PFSK-1 (cell line): ENCODE measurements at regions not wholly inside any gene's neighbourhood (a gene's known extent, or its start where the extent isn't known, plus 50 kb on each side); places are given as distances from the start of the nearest gene placed in this dataset.

Source experiments
- FOXP2 ChIP-seq: optimal IDR thresholded peaks from 2 replicates; pipeline ENCODE3; 2011; ENCODE audit warnings: borderline replicate concordance, control low read depth, inconsistent platforms; ENCODE audit not compliant: insufficient read depth; ENCODE audit errors: extremely low read length, extremely low read depth
- POLR2AphosphoS5 ChIP-seq: IDR thresholded peaks from 2 replicates; pipeline ENCODE4 v1.6.1; 2012; ENCODE audit warnings: low read depth, mild to moderate bottlenecking, control low read depth, low read length, moderate library complexity
- REST ChIP-seq, 2 experiments: IDR thresholded peaks; 2 replicates each; pipeline versions ENCODE4 v1.6.1 to v1.8.0; 2011 to 2012; ENCODE audit warnings: low read depth in 2 of 2, low read length in 2 of 2, control low read depth in 1 of 2, inconsistent platforms in 1 of 2, mild to moderate bottlenecking in 1 of 2, moderate library complexity in 1 of 2; ENCODE audit not compliant: insufficient read depth in 1 of 2
- SIN3A ChIP-seq: IDR thresholded peaks from 2 replicates; pipeline ENCODE4 v1.6.1; 2012; ENCODE audit warnings: mild to moderate bottlenecking, low read length, moderate library complexity, borderline replicate concordance; ENCODE audit not compliant: insufficient read depth
- TAF1 ChIP-seq: IDR thresholded peaks from 2 replicates; pipeline ENCODE4 v1.6.1; 2012; ENCODE audit warnings: low read length, control low read depth, borderline replicate concordance; ENCODE audit not compliant: insufficient read depth

- TF ChIP-seq TAF1 (no peak), POLR2AphosphoS5 (no peak), REST (IDR thresholded peaks at IDR 0.05; ENCODE audit: insufficient read depth in 1 of 2, low read depth in 2 of 2, low read length in 2 of 2) (no peak), FOXP2 (no peak), SIN3A (no peak)
Observed at GRCh38 chr5:82858151-82859025, 218.8 kb downstream of the TMEM167A start.
